T follicular helper cell (primary cell): ENCODE measurements at regions not wholly inside any gene's neighbourhood (a gene's known extent, or its start where the extent isn't known, plus 50 kb on each side); places are given as distances from the start of the nearest gene placed in this dataset.
"Not testable (repeated sequence)": the region's sequence is repeated elsewhere in the genome, so short reads cannot be mapped to it uniquely, and the experiment has no call there.

Source experiments
- DNase-seq: peaks from one replicate; pipeline ENCODE4 v3.0.0-alpha.2; 2020; ENCODE audit warnings: low read depth

GRCh38 chr12:91243177-91243576 is 60.6 kb upstream of the DCN start:
- DNase-seq, result not testable (repeated sequence)

- DNase-seq, result no peak
These were observed 59.1 kb upstream of the DCN start for GRCh38 chr12:91241756-91242155.

GRCh38 chr12:91240386-91241095 is 57.9 kb upstream of the DCN start:
- DNase-seq, result no peak

GRCh38 chr12:91239481-91239880 is 56.9 kb upstream of the DCN start:
- DNase-seq, result no peak
